Loucy (cell line): ENCODE measurements at regions not wholly inside any gene's neighbourhood (a gene's known extent, or its start where the extent isn't known, plus 50 kb on each side); places are given as distances from the start of the nearest gene placed in this dataset.

Source experiments
- H2AFZ ChIP-seq: fragments of 200-600 bp; sonication (generic); 2 replicates; pipeline ENCODE4 v1.6.0; 2016; ENCODE audit warnings: antibody characterized with exemption, mild to moderate bottlenecking, low read length, moderate library complexity
- H3F3A ChIP-seq: fragments of 200-600 bp; 2 replicates; pipeline ENCODE4 v1.6.0; 2016; ENCODE audit warnings: antibody characterized with exemption, low read depth, mild to moderate bottlenecking
- H3K27me3 ChIP-seq: fragments of 200-600 bp; sonication (generic); 2 replicates; pipeline ENCODE4 v1.6.1; 2014; ENCODE audit warnings: low read length, mild to moderate bottlenecking; ENCODE audit not compliant: insufficient read depth, poor library complexity, severe bottlenecking
- H3K36me3 ChIP-seq: fragments of 200-600 bp; sonication (generic); 2 replicates; pipeline ENCODE4 v1.6.1; 2016; ENCODE audit warnings: low read length; ENCODE audit not compliant: insufficient read depth
- H3K4me1 ChIP-seq: fragments of 200-600 bp; sonication (generic); 2 replicates; pipeline ENCODE4 v1.5.1; 2014; ENCODE audit warnings: low read length, mild to moderate bottlenecking; ENCODE audit not compliant: insufficient read depth, poor library complexity, severe bottlenecking
- H3K4me2 ChIP-seq: fragments of 200-600 bp; sonication (generic); 2 replicates; pipeline ENCODE4 v1.6.0; 2014; ENCODE audit warnings: antibody characterized with exemption, low read length, low read depth, mild to moderate bottlenecking; ENCODE audit not compliant: poor library complexity, severe bottlenecking
- H3K4me3 ChIP-seq: fragments of 200-600 bp; sonication (generic); 2 replicates; pipeline ENCODE4 v1.5.1; 2014; ENCODE audit warnings: low read length, mild to moderate bottlenecking, mixed read lengths; ENCODE audit not compliant: poor library complexity, severe bottlenecking
- H3K79me2 ChIP-seq: fragments of 200-600 bp; sonication (generic); 2 replicates; pipeline ENCODE4 v1.6.1; 2014; ENCODE audit warnings: low read length; ENCODE audit not compliant: insufficient read depth
- H3K9ac ChIP-seq: fragments of 200-600 bp; sonication (generic); 2 replicates; pipeline ENCODE4 v1.6.0; 2014; ENCODE audit warnings: mild to moderate bottlenecking, low read depth, low read length, moderate library complexity; ENCODE audit not compliant: poor library complexity, severe bottlenecking
- H3K9me2 ChIP-seq: fragments of 200-600 bp; sonication (generic); replicated peaks from 2 replicates; pipeline ENCODE4 v1.6.1; 2016; ENCODE audit warnings: low read depth, low read length, mixed read lengths
- H3K9me3 ChIP-seq: fragments of 200-600 bp; sonication (generic); 2 replicates; pipeline ENCODE4 v1.6.1; 2014; ENCODE audit warnings: mild to moderate bottlenecking, antibody characterized with exemption, low read length, low read depth; ENCODE audit not compliant: insufficient read depth
- H4K20me1 ChIP-seq: fragments of 200-600 bp; sonication (generic); 2 replicates; pipeline ENCODE4 v1.6.0; 2014; ENCODE audit warnings: antibody characterized with exemption, low read length, mild to moderate bottlenecking; ENCODE audit not compliant: insufficient read depth, poor library complexity, severe bottlenecking
- CTCF ChIP-seq: fragments of 200-600 bp; sonication (generic); conservative IDR thresholded peaks from 2 replicates; pipeline ENCODE4 v1.5.1; 2014; ENCODE audit warnings: mild to moderate bottlenecking, antibody characterized with exemption, low read length
- EZH2phosphoT487 ChIP-seq: fragments of 200-600 bp; IDR thresholded peaks from 2 replicates; pipeline ENCODE4 v1.6.1; 2018; ENCODE audit warnings: antibody characterized with exemption, mild to moderate bottlenecking, moderate library complexity, borderline replicate concordance

- H3K36me3 ChIP-seq = no peaks in the 10 kb centered on the region
- no peaks in the 10 kb centered on the region for H3K27me3 ChIP-seq
- no peak overlapping the region for H2AFZ ChIP-seq
- peaks cover 21% of the 10 kb centered on the region for H3K9me3 ChIP-seq
- no peaks in the 10 kb centered on the region for H3K9me2 ChIP-seq
- TF ChIP-seq CTCF (no peak), EZH2phosphoT487 (no peak)
- no peaks in the 10 kb centered on the region for H3F3A ChIP-seq
- H3K4me2 ChIP-seq = no peak overlapping the region
- H3K79me2 ChIP-seq = no peaks in the 10 kb centered on the region
- no peak overlapping the region for H3K9ac ChIP-seq
- no peaks in the 10 kb centered on the region for H3K4me1 ChIP-seq
- no peak overlapping the region for H3K4me3 ChIP-seq
- no peaks in the 10 kb centered on the region for H4K20me1 ChIP-seq
Measured at GRCh38 chr13:109642358-109642757, 144.0 kb downstream of the IRS2 start.

GRCh38 chr13:109636736-109637135 lies 149.6 kb downstream of the IRS2 start:
- H3K4me2 ChIP-seq = no peak overlapping the region
- H3K36me3 ChIP-seq = no peaks in the 10 kb centered on the region
- H3F3A ChIP-seq = no peaks in the 10 kb centered on the region
- no peak overlapping the region for H3K4me3 ChIP-seq
- H4K20me1 ChIP-seq = no peaks in the 10 kb centered on the region
- TF ChIP-seq CTCF (no peak), EZH2phosphoT487 (no peak)
- no peaks in the 10 kb centered on the region for H3K79me2 ChIP-seq
- H2AFZ ChIP-seq = no peak overlapping the region
- no peaks in the 10 kb centered on the region for H3K9me2 ChIP-seq
- H3K9me3 ChIP-seq = peaks cover 21% of the 10 kb centered on the region
- no peaks in the 10 kb centered on the region for H3K4me1 ChIP-seq
- no peaks in the 10 kb centered on the region for H3K27me3 ChIP-seq
- no peak overlapping the region for H3K9ac ChIP-seq

GRCh38 chr13:109631069-109631468 lies 155.3 kb downstream of the IRS2 start:
- Histone ChIP-seq H3K4me2 (no peak overlapping the region), H4K20me1 (no peaks in the 10 kb centered on the region), H3K9ac (no peak overlapping the region), H3K4me1 (no peaks in the 10 kb centered on the region), H3K4me3 (no peak overlapping the region), H3K27me3 (no peaks in the 10 kb centered on the region), H3K9me2 (no peaks in the 10 kb centered on the region), H3K79me2 (no peaks in the 10 kb centered on the region), H3F3A (no peaks in the 10 kb centered on the region), H2AFZ (no peak overlapping the region), H3K9me3 (no peaks in the 10 kb centered on the region; the same call in 1 of the 2 replicates), H3K36me3 (no peaks in the 10 kb centered on the region)
- TF ChIP-seq EZH2phosphoT487 (no peak), CTCF (no peak)
